ENCODE measurements at regions not wholly inside any gene's neighbourhood (a gene's known extent, or its start where the extent isn't known, plus 50 kb on each side); places are given as distances from the start of the nearest gene placed in this dataset.

DNA sequence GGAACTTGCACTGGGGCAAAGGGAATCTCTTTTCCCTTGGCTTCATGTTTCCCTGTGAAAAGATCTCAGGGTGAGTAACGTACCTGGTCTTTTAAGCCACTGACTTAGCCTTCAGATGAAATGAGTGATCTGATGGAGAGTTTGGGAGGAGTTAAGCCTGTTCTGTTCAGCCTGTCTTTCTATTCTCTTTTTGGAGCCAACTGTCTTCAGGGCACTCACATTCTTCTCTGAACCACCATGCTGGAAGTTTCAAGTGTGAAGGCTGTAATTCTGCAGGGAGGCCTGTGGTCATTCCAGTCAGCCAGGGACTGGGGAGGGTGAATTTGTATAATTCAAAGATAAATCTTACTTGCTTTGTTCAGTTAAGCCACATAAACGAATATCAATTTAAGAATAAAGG is 722.2 kb upstream of the SEMA6A start:
- dilution Hi-C loops (cut with MboI; ENCODE audit: extremely low pct_ligation_motif_present, low sequenced_read_pairs) = no loop called here
- intact Hi-C loops (cut with micrococcal nuclease) = no loop called here

More for the DNA sequence above, 722.2 kb upstream of the SEMA6A start:
- H3K4me2 ChIP-seq (ENCODE audit: insufficient read depth, low read length) = no peak overlapping the region
- no peaks in the 10 kb centered on the region for H3K9me1 ChIP-seq (replicated peaks; ENCODE audit: control insufficient read depth, extremely low read depth, insufficient read depth, low read length)
- no peak overlapping the region for H3K4me3 ChIP-seq (replicated peaks in 1 of 3; ENCODE audit: insufficient read depth in 1 of 3, low read depth in 1 of 3, low read length in 3 of 3)
- POLR2A ChIA-PET = no interaction called here
- CTCF ChIA-PET = no interaction called here
- BruUV-seq (replicated peaks) = no TSS peak
- no peaks in the 10 kb centered on the region for H3K27me3 ChIP-seq (ENCODE audit: control insufficient read depth in 2 of 2, insufficient read depth in 2 of 2, low read length in 2 of 2)
- TF ChIP-seq, protein P1, sequence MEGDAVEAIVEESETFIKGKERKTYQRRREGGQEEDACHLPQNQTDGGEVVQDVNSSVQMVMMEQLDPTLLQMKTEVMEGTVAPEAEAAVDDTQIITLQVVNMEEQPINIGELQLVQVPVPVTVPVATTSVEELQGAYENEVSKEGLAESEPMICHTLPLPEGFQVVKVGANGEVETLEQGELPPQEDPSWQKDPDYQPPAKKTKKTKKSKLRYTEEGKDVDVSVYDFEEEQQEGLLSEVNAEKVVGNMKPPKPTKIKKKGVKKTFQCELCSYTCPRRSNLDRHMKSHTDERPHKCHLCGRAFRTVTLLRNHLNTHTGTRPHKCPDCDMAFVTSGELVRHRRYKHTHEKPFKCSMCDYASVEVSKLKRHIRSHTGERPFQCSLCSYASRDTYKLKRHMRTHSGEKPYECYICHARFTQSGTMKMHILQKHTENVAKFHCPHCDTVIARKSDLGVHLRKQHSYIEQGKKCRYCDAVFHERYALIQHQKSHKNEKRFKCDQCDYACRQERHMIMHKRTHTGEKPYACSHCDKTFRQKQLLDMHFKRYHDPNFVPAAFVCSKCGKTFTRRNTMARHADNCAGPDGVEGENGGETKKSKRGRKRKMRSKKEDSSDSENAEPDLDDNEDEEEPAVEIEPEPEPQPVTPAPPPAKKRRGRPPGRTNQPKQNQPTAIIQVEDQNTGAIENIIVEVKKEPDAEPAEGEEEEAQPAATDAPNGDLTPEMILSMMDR (IDR thresholded peaks at IDR 0.05; ENCODE audit: extremely low read depth in 1 of 2, insufficient read depth in 1 of 2, low read depth in 1 of 2, low read length in 2 of 2) = no peak
- TF ChIP-seq MYC (IDR thresholded peaks at IDR 0.05; ENCODE audit: low read depth, low read length) = no peak
- TF ChIP-seq POLR2A (IDR thresholded peaks at IDR 0.05; ENCODE audit: low read depth, low read length) = no peak
- TF ChIP-seq, protein P2, sequence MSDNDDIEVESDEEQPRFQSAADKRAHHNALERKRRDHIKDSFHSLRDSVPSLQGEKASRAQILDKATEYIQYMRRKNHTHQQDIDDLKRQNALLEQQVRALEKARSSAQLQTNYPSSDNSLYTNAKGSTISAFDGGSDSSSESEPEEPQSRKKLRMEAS (IDR thresholded peaks at IDR 0.05; ENCODE audit: insufficient read depth, insufficient read length) = no peak
- no peak for TF ChIP-seq POLR2AphosphoS5 (IDR thresholded peaks at IDR 0.05; ENCODE audit: insufficient read depth, low read depth, low read length)
- TF ChIP-seq FOS (IDR thresholded peaks at IDR 0.05; ENCODE audit: borderline replicate concordance, insufficient read depth, low read length) = no peak
- TF ChIP-seq GATA2 (IDR thresholded peaks at IDR 0.05; ENCODE audit: insufficient read depth, insufficient read length, low read depth, low read length) = no peak
- no peak for TF ChIP-seq EZH2 (IDR thresholded peaks at IDR 0.05; ENCODE audit: borderline replicate concordance, low read depth, low read length, severe bottlenecking)
- TF ChIP-seq JUN (IDR thresholded peaks at IDR 0.05; ENCODE audit: borderline replicate concordance, insufficient read depth, insufficient read length, low read depth) = no peak
- DNase-seq (ENCODE audit: low read depth, low spot score) = no peak
- no peak overlapping the region for H3K27ac ChIP-seq (ENCODE audit: insufficient read depth, low read depth, low read length)
- no peak overlapping the region for H3K9ac ChIP-seq (replicated peaks; ENCODE audit: extremely low read depth, insufficient read depth, low read length)
- H3K4me1 ChIP-seq (ENCODE audit: control insufficient read depth, extremely low read depth, insufficient read depth, low read length) = no peaks in the 10 kb centered on the region
- H3K79me2 ChIP-seq (ENCODE audit: control insufficient read depth, insufficient read depth, low read length) = no peaks in the 10 kb centered on the region
- H3K9me3 ChIP-seq (replicated peaks; ENCODE audit: control insufficient read depth, insufficient read depth, low read length) = no peaks in the 10 kb centered on the region
- H4K20me1 ChIP-seq (replicated peaks; ENCODE audit: control insufficient read depth, extremely low read depth, insufficient read depth, low read length) = no peaks in the 10 kb centered on the region
- no peak overlapping the region for H2AFZ ChIP-seq (ENCODE audit: low read depth, low read length)
- no peak for FAIRE-seq
- no peaks in the 10 kb centered on the region for H3K36me3 ChIP-seq (ENCODE audit: control insufficient read depth in 2 of 2, extremely low read depth in 1 of 2, insufficient read depth in 2 of 2, low read length in 2 of 2)
